ENCODE measurements at regions not wholly inside any gene's neighbourhood (a gene's known extent, or its start where the extent isn't known, plus 50 kb on each side); places are given as distances from the start of the nearest gene placed in this dataset.

- intact Hi-C loops (cut with micrococcal nuclease): no loop called here
- H3K36me3 Mint-ChIP-seq (ENCODE audit: low read depth): no peaks in the 10 kb centered on the region
- H3K27ac Mint-ChIP-seq: no peak overlapping the region
- ChIA-PET CTCF (no interaction called here), POLR2A (no interaction called here)
- DNase-seq: no peak
- no peak for ATAC-seq (ENCODE audit: low read depth)
- no peaks in the 10 kb centered on the region for H3K9me3 Mint-ChIP-seq
- H3K4me3 Mint-ChIP-seq: no peak overlapping the region
- no peak for TF ChIP-seq CTCF (IDR thresholded peaks at IDR 0.05)
- peaks cover 56% of the 10 kb centered on the region for H3K27me3 Mint-ChIP-seq
- H3K4me1 Mint-ChIP-seq: peaks cover 12% of the 10 kb centered on the region
Measured at GRCh38 chr2:45166229-45166890, 157.1 kb upstream of the SIX2 start.

DNA sequence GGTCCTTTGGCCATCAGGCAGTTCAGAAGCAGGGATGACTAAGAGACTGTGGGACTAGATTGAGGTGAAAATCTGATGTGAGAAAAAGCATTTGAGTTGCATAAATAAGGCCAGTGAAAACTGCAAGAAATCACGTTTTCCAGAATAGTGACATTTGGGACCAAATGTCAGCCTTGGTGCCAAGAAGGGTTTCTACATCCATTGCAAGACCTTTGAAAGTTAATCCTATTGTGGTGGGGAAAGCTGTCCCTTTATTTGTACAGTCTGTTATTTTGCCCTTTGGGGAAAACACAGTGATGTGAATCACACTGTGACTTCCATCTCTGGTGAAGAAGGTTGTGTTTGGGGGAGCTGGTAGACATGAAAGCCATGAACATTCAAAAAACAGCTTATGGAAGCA is 153.5 kb upstream of the SIX2 start:
- Mint-ChIP-seq H3K4me1 (no peaks in the 10 kb centered on the region), H3K27me3 (peaks cover 51% of the 10 kb centered on the region), H3K9me3 (no peaks in the 10 kb centered on the region), H3K36me3 (ENCODE audit: low read depth) (no peaks in the 10 kb centered on the region), H3K27ac (no peak overlapping the region), H3K4me3 (no peak overlapping the region)
- ChIA-PET POLR2A (interaction anchor here (0.5 kb wide), 1 partner anchor 1656 kb away, joined by 3 read pairs; no protein-coding TSS in a partner anchor), CTCF (no interaction called here)
- ATAC-seq (ENCODE audit: low read depth) (no peak), DNase-seq (no peak)
- intact Hi-C loops (cut with micrococcal nuclease): no loop called here
- TF ChIP-seq CTCF (IDR thresholded peaks at IDR 0.05): no peak

- intact Hi-C loops (cut with micrococcal nuclease): no loop called here
- DNase-seq: no peak
- TF ChIP-seq CTCF (IDR thresholded peaks at IDR 0.05): no peak
- no peaks in the 10 kb centered on the region for H3K4me1 Mint-ChIP-seq
- POLR2A ChIA-PET: no interaction called here
- peaks cover 15% of the 10 kb centered on the region for H3K27me3 Mint-ChIP-seq
- H3K36me3 Mint-ChIP-seq (ENCODE audit: low read depth): no peaks in the 10 kb centered on the region
- H3K4me3 Mint-ChIP-seq: no peak overlapping the region
- CTCF ChIA-PET: no interaction called here
- no peak overlapping the region for H3K27ac Mint-ChIP-seq
- ATAC-seq (ENCODE audit: low read depth): no peak
- H3K9me3 Mint-ChIP-seq: no peaks in the 10 kb centered on the region
Measured at GRCh38 chr2:45156605-45157004, 147.4 kb upstream of the SIX2 start.

GRCh38 chr2:45154606-45155155 is 145.4 kb upstream of the SIX2 start:
- POLR2A ChIA-PET: interaction anchor here (0.7 kb wide), 1 partner anchor 10 kb away, joined by 4 read pairs; no protein-coding TSS in a partner anchor
- CTCF ChIA-PET: no interaction called here
- no peaks in the 10 kb centered on the region for H3K36me3 Mint-ChIP-seq (ENCODE audit: low read depth)
- H3K4me1 Mint-ChIP-seq: no peaks in the 10 kb centered on the region
- H3K27ac Mint-ChIP-seq: no peak overlapping the region
- H3K9me3 Mint-ChIP-seq: no peaks in the 10 kb centered on the region
- intact Hi-C loops (cut with micrococcal nuclease): no loop called here
- peaks cover 11% of the 10 kb centered on the region for H3K27me3 Mint-ChIP-seq
- no peak for TF ChIP-seq CTCF (IDR thresholded peaks at IDR 0.05)
- DNase-seq: no peak
- H3K4me3 Mint-ChIP-seq: no peak overlapping the region
- ATAC-seq (ENCODE audit: low read depth): no peak

GRCh38 chr2:45154144-45154543 is 144.9 kb upstream of the SIX2 start:
- H3K27me3 Mint-ChIP-seq: peaks cover 11% of the 10 kb centered on the region
- no peaks in the 10 kb centered on the region for H3K4me1 Mint-ChIP-seq
- ATAC-seq (ENCODE audit: low read depth) (no peak), DNase-seq (no peak)
- ChIA-PET POLR2A (no interaction called here), CTCF (no interaction called here)
- no peak overlapping the region for H3K27ac Mint-ChIP-seq
- intact Hi-C loops (cut with micrococcal nuclease): no loop called here
- H3K4me3 Mint-ChIP-seq: no peak overlapping the region
- no peak for TF ChIP-seq CTCF (IDR thresholded peaks at IDR 0.05)
- H3K9me3 Mint-ChIP-seq: no peaks in the 10 kb centered on the region
- no peaks in the 10 kb centered on the region for H3K36me3 Mint-ChIP-seq (ENCODE audit: low read depth)
